ENCODE measurements at regions not wholly inside any gene's neighbourhood (a gene's known extent, or its start where the extent isn't known, plus 50 kb on each side); places are given as distances from the start of the nearest gene placed in this dataset.

GRCh38 chr5:113807427-113807991 is 294.0 kb downstream of the YTHDC2 start:
- no peak for TF ChIP-seq CTCF (IDR thresholded peaks at IDR 0.05; ENCODE audit: insufficient read depth, low read depth, low read length, missing control alignments)
- no peak overlapping the region for H3K4me3 ChIP-seq (ENCODE audit: low read length)
- DNase-seq (ENCODE audit: low read depth) = no peak

- DNase-seq (ENCODE audit: low read depth) = no peak
- no peak overlapping the region for H3K4me3 ChIP-seq (ENCODE audit: low read length)
- no peak for TF ChIP-seq CTCF (IDR thresholded peaks at IDR 0.05; ENCODE audit: insufficient read depth, low read depth, low read length, missing control alignments)
These were observed 295.5 kb downstream of the YTHDC2 start for GRCh38 chr5:113808956-113809355.

- no peak for DNase-seq (ENCODE audit: low read depth)
- H3K4me3 ChIP-seq (ENCODE audit: low read length) = no peak overlapping the region
- no peak for TF ChIP-seq CTCF (IDR thresholded peaks at IDR 0.05; ENCODE audit: insufficient read depth, low read depth, low read length, missing control alignments)
These were observed 296.1 kb downstream of the YTHDC2 start for GRCh38 chr5:113809626-113810025.

- DNase-seq (ENCODE audit: low read depth) = peak; percentile 26
- TF ChIP-seq CTCF (IDR thresholded peaks at IDR 0.05; ENCODE audit: insufficient read depth, low read depth, low read length, missing control alignments) = no peak
- no peak overlapping the region for H3K4me3 ChIP-seq (ENCODE audit: low read length)
These were observed 300.0 kb downstream of the YTHDC2 start for GRCh38 chr5:113813466-113813865.

GRCh38 chr5:113817683-113818082 is 304.2 kb downstream of the YTHDC2 start:
- no peak for TF ChIP-seq CTCF (IDR thresholded peaks at IDR 0.05; ENCODE audit: insufficient read depth, low read depth, low read length, missing control alignments)
- no peak overlapping the region for H3K4me3 ChIP-seq (ENCODE audit: low read length)
- no peak for DNase-seq (ENCODE audit: low read depth)

GRCh38 chr5:113823696-113824095 is 310.2 kb downstream of the YTHDC2 start:
- no peak for TF ChIP-seq CTCF (IDR thresholded peaks at IDR 0.05; ENCODE audit: insufficient read depth, low read depth, low read length, missing control alignments)
- no peak overlapping the region for H3K4me3 ChIP-seq (ENCODE audit: low read length)
- DNase-seq (ENCODE audit: low read depth) = no peak

GRCh38 chr5:113824307-113824706 is 310.8 kb downstream of the YTHDC2 start:
- no peak for TF ChIP-seq CTCF (IDR thresholded peaks at IDR 0.05; ENCODE audit: insufficient read depth, low read depth, low read length, missing control alignments)
- H3K4me3 ChIP-seq (ENCODE audit: low read length) = no peak overlapping the region
- DNase-seq (ENCODE audit: low read depth) = no peak
